ENCODE measurements at regions not wholly inside any gene's neighbourhood (a gene's known extent, or its start where the extent isn't known, plus 50 kb on each side); places are given as distances from the start of the nearest gene placed in this dataset.
"Not testable (repeated sequence)": the region's sequence is repeated elsewhere in the genome, so short reads cannot be mapped to it uniquely, and the experiment has no call there.

DNA sequence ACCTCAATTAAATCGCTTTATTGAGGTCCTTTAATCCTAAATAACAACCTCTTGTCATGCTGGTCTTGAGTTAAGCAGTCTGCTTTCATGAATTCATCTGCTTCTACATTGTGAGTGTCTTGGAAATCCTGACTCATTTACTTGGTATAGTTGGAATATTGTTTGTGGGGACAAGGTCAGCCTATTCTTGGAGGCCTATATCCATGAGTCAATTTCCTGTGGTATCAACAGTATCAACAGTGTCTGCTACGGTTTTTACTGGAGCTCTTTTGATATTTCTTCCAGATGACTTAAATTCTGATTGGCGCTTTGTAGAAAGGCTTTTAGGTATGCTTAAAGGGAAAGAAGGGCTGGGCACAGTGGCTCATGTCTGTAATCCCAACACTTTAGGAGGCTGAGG, 71.2 kb upstream of the PARP8 start:
- DNase-seq = no peak
- TF ChIP-seq, protein P1, sequence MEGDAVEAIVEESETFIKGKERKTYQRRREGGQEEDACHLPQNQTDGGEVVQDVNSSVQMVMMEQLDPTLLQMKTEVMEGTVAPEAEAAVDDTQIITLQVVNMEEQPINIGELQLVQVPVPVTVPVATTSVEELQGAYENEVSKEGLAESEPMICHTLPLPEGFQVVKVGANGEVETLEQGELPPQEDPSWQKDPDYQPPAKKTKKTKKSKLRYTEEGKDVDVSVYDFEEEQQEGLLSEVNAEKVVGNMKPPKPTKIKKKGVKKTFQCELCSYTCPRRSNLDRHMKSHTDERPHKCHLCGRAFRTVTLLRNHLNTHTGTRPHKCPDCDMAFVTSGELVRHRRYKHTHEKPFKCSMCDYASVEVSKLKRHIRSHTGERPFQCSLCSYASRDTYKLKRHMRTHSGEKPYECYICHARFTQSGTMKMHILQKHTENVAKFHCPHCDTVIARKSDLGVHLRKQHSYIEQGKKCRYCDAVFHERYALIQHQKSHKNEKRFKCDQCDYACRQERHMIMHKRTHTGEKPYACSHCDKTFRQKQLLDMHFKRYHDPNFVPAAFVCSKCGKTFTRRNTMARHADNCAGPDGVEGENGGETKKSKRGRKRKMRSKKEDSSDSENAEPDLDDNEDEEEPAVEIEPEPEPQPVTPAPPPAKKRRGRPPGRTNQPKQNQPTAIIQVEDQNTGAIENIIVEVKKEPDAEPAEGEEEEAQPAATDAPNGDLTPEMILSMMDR (IDR thresholded peaks at IDR 0.05) = no peak
- Mint-ChIP-seq H3K27ac (no peak overlapping the region), H3K4me1 (peaks cover 21% of the 10 kb centered on the region), H3K9me3 (peaks cover 32% of the 10 kb centered on the region), H3K4me3 (no peak overlapping the region), H3K36me3 (ENCODE audit: low read depth) (no peaks in the 10 kb centered on the region), H3K27me3 (ENCODE audit: low read depth, poor library complexity) (peaks cover 6% of the 10 kb centered on the region)

DNA sequence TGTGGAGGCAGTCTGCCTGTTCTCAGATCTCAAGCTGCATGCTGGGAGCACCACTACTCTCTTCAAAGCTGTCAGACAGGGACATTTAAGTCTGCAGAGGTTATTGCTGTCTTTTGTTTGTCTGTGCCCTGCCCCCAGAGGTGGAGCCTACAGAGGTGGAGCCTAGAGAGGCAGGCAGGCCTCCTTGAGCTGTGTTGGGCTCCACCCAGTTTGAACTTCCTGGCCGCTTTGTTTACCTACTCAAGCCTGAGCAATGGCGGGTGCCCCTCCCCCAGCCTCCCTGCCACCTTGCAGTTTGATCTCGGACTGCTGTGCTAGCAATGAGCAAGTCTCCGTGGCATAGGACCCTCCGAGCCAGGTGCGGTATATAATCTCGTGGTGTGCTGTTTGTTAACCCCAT, 64.9 kb upstream of the PARP8 start:
- not testable (repeated sequence) for H3K4me1 Mint-ChIP-seq; DNase-seq; H3K36me3 Mint-ChIP-seq (ENCODE audit: low read depth); H3K4me3 Mint-ChIP-seq; H3K27me3 Mint-ChIP-seq (ENCODE audit: low read depth, poor library complexity); H3K27ac Mint-ChIP-seq
- H3K9me3 Mint-ChIP-seq = peaks cover 49% of the 10 kb centered on the region

DNA sequence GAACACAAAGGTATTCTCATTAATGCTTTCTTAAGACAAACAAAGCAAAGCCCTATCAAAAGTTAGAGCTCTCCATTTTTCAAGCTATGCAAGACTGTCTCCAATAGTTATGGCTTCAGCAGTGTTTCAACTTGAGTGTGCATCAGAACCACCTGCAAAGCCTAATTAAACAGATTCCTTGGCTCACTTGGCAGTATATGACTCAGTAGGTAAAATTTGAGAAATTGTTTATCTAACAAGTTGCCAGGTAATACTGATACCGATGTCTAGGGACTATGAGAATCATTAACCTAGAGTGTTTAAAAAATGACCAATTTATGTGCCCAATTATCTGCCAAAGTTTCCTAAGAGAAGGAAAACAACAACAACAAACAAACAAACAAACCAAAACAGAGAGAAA, 60.3 kb upstream of the PARP8 start:
- TF ChIP-seq, protein P1 (IDR thresholded peaks at IDR 0.05) = no peak
- Mint-ChIP-seq H3K27ac (no peak overlapping the region), H3K9me3 (peaks cover 34% of the 10 kb centered on the region), H3K4me1 (no peaks in the 10 kb centered on the region), H3K27me3 (ENCODE audit: low read depth, poor library complexity) (no peaks in the 10 kb centered on the region), H3K4me3 (no peak overlapping the region), H3K36me3 (ENCODE audit: low read depth) (no peaks in the 10 kb centered on the region)
- DNase-seq = no peak

DNA sequence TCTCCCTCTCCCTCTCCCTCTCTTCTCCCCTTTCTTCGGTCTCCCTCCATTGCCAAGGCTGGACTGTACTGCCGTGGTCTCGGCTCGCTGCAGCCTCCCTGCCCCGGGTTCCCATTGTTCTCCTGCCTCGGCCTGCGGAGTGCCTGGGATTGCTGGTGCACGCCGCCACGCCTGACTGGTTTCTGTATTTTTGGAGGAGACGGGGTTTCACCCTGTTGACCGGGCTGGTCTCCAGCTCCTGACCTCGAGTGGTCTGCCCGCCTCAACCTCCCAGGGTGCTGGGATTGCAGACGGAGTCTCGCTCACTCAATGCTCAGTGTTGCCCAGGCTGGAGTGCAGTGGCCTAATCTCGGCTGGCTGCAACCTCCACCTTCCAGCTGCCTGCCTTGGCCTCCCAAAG, 59.0 kb upstream of the PARP8 start:
- not testable (repeated sequence) for H3K4me3 Mint-ChIP-seq; H3K36me3 Mint-ChIP-seq (ENCODE audit: low read depth); H3K27ac Mint-ChIP-seq; H3K4me1 Mint-ChIP-seq; DNase-seq; H3K27me3 Mint-ChIP-seq (ENCODE audit: low read depth, poor library complexity)
- peaks cover 26% of the 10 kb centered on the region for H3K9me3 Mint-ChIP-seq

DNA sequence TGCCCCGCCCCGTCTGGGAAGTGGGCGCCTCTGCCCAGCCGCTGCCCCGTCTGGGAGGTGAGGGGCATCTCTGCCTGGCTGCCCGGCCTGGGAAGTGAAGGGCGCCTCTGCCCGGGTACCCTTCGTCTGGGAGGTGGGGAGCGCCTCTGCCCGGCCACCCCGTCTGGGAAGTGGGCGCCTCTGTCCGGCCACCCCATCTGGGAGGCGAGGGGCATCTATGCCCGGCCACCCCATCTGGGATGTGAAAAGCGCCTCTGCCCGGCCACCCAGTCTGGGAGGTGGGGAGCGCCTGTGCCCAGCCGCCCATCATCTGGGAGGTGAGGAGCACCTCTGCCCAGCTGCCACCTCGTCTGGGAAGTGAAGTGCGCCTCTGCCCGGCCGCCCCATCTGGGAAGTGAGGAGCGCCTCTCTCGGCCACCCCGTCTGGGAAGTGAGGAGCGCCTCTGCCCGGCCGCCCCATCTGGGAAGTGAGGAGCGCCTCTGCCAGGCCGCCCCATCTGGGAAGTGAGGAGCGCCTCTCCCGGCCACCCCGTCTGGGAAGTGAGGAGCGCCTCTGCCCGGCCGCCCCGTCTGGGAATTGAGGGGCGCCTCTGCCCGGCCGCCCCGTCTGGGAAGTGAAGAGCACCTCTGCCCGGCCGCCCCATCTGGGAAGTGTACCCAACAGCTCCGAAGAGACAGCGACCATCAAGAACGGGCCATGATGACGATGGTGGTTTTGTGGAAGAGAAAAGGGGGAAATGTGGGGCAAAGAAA, 58.3 kb upstream of the PARP8 start:
- H3K27me3 Mint-ChIP-seq (ENCODE audit: low read depth, poor library complexity); H3K4me1 Mint-ChIP-seq; DNase-seq; H3K36me3 Mint-ChIP-seq (ENCODE audit: low read depth); H3K4me3 Mint-ChIP-seq; H3K27ac Mint-ChIP-seq: not testable (repeated sequence)
- peaks cover 22% of the 10 kb centered on the region for H3K9me3 Mint-ChIP-seq

DNA sequence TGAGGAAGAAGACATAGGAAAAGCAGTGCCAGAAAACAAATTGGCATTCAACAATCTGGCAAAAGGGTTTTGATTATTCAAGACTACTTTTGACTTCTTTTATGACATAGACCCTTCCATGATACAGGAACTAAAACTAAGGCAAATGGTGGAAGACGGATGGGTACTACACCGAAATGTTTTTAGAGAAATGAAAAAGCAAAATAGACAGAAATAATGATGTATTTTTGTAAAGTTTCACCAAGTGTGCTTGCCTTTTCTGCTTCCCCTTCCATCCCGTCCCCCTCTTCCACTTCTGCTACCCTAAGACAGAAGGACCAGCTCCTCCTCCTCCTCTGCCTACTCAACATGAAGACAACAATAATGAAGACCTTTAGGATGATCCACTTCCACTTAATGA, 53.4 kb upstream of the PARP8 start:
- H3K9me3 Mint-ChIP-seq = peaks cover 29% of the 10 kb centered on the region
- not testable (repeated sequence) for H3K4me1 Mint-ChIP-seq; H3K4me3 Mint-ChIP-seq; H3K36me3 Mint-ChIP-seq (ENCODE audit: low read depth); H3K27me3 Mint-ChIP-seq (ENCODE audit: low read depth, poor library complexity); H3K27ac Mint-ChIP-seq; DNase-seq
